ENCODE measurements at regions not wholly inside any gene's neighbourhood (a gene's known extent, or its start where the extent isn't known, plus 50 kb on each side); places are given as distances from the start of the nearest gene placed in this dataset.

- Histone ChIP-seq H3K4me2 (ENCODE audit: low read length) (no peak overlapping the region), H4K20me1 (ENCODE audit: insufficient read depth, low read length) (no peaks in the 10 kb centered on the region), H3K9me2 (ENCODE audit: insufficient read depth, low read length) (no peaks in the 10 kb centered on the region), H3K27ac (ENCODE audit: low read depth, low read length, poor library complexity, severe bottlenecking) (no peak overlapping the region), H3K9me3 (ENCODE audit: low read length) (no peaks in the 10 kb centered on the region; the same call in 1 of the 2 replicates), H3K36me3 (ENCODE audit: insufficient read depth, low read length) (no peaks in the 10 kb centered on the region), H3K4me1 (ENCODE audit: insufficient read depth, low read length, poor library complexity, severe bottlenecking) (no peaks in the 10 kb centered on the region), H3K79me2 (ENCODE audit: insufficient read depth, low read depth, low read length) (no peaks in the 10 kb centered on the region), H3K4me3 (ENCODE audit: low read depth, low read length, poor library complexity, severe bottlenecking) (no peak overlapping the region), H2AFZ (ENCODE audit: low read length) (no peak overlapping the region)
- no peak for DNase-seq (ENCODE audit: low spot score)
- intact Hi-C loops (cut with micrococcal nuclease; ENCODE audit: unreplicated experiment) = no loop called here
- no peak for TF ChIP-seq CTCF (conservative IDR thresholded peaks at IDR 0.05; ENCODE audit: low read length)
- no peak for TF ChIP-seq EZH2phosphoT487 (IDR thresholded peaks at IDR 0.05; ENCODE audit: borderline replicate concordance, low read depth, low read length)
- ChIA-PET CTCF (ENCODE audit: unreplicated experiment) (no interaction called here), POLR2A (no interaction called here)
- no TSS peak for BruUV-seq (replicated peaks)
These were observed 101.5 kb upstream of the ZNF492 start for GRCh38 chr19:22532388-22533300.

GRCh38 chr19:22530042-22530441, 104.1 kb upstream of the ZNF492 start:
- Histone ChIP-seq H3K9me3 (ENCODE audit: low read length) (no peaks in the 10 kb centered on the region), H2AFZ (ENCODE audit: low read length) (no peak overlapping the region), H3K4me3 (ENCODE audit: low read depth, low read length, poor library complexity, severe bottlenecking) (no peak overlapping the region), H3K27ac (ENCODE audit: low read depth, low read length, poor library complexity, severe bottlenecking) (no peak overlapping the region), H3K9me2 (ENCODE audit: insufficient read depth, low read length) (no peaks in the 10 kb centered on the region), H4K20me1 (ENCODE audit: insufficient read depth, low read length) (no peaks in the 10 kb centered on the region), H3K4me2 (ENCODE audit: low read length) (no peak overlapping the region), H3K79me2 (ENCODE audit: insufficient read depth, low read depth, low read length) (no peaks in the 10 kb centered on the region), H3K36me3 (ENCODE audit: insufficient read depth, low read length) (no peaks in the 10 kb centered on the region), H3K4me1 (ENCODE audit: insufficient read depth, low read length, poor library complexity, severe bottlenecking) (no peaks in the 10 kb centered on the region)
- no peak for DNase-seq (ENCODE audit: low spot score)
- no TSS peak for BruUV-seq (replicated peaks)
- no peak for TF ChIP-seq CTCF (conservative IDR thresholded peaks at IDR 0.05; ENCODE audit: low read length)
- no peak for TF ChIP-seq EZH2phosphoT487 (IDR thresholded peaks at IDR 0.05; ENCODE audit: borderline replicate concordance, low read depth, low read length)
- CTCF ChIA-PET (ENCODE audit: unreplicated experiment) = no interaction called here
- intact Hi-C loops (cut with micrococcal nuclease; ENCODE audit: unreplicated experiment) = no loop called here
- POLR2A ChIA-PET = no interaction called here

GRCh38 chr19:22528956-22529355, 105.2 kb upstream of the ZNF492 start:
- H3K4me2 ChIP-seq (ENCODE audit: low read length) = no peak overlapping the region
- H3K79me2 ChIP-seq (ENCODE audit: insufficient read depth, low read depth, low read length) = no peaks in the 10 kb centered on the region
- H3K9me3 ChIP-seq (ENCODE audit: low read length) = no peaks in the 10 kb centered on the region
- no peak for DNase-seq (ENCODE audit: low spot score)
- ChIA-PET POLR2A (no interaction called here), CTCF (ENCODE audit: unreplicated experiment) (no interaction called here)
- no TSS peak for BruUV-seq (replicated peaks)
- H4K20me1 ChIP-seq (ENCODE audit: insufficient read depth, low read length) = no peaks in the 10 kb centered on the region
- H3K36me3 ChIP-seq (ENCODE audit: insufficient read depth, low read length) = no peaks in the 10 kb centered on the region
- intact Hi-C loops (cut with micrococcal nuclease; ENCODE audit: unreplicated experiment) = no loop called here
- no peak overlapping the region for H3K4me3 ChIP-seq (ENCODE audit: low read depth, low read length, poor library complexity, severe bottlenecking)
- TF ChIP-seq CTCF (conservative IDR thresholded peaks at IDR 0.05; ENCODE audit: low read length) = no peak
- TF ChIP-seq EZH2phosphoT487 (IDR thresholded peaks at IDR 0.05; ENCODE audit: borderline replicate concordance, low read depth, low read length) = no peak
- no peak overlapping the region for H3K27ac ChIP-seq (ENCODE audit: low read depth, low read length, poor library complexity, severe bottlenecking)
- H3K9me2 ChIP-seq (ENCODE audit: insufficient read depth, low read length) = no peaks in the 10 kb centered on the region
- H3K4me1 ChIP-seq (ENCODE audit: insufficient read depth, low read length, poor library complexity, severe bottlenecking) = no peaks in the 10 kb centered on the region
- H2AFZ ChIP-seq (ENCODE audit: low read length) = no peak overlapping the region
